Hypothalamus (tissue), 51 donors: ENCODE measurements at regions not wholly inside any gene's neighbourhood (a gene's known extent, or its start where the extent isn't known, plus 50 kb on each side); places are given as distances from the start of the nearest gene placed in this dataset.
"Not testable (repeated sequence)": the region's sequence is repeated elsewhere in the genome, so short reads cannot be mapped to it uniquely, and the experiment has no call there.

Source experiments
- DNase-seq, 51 donors: peaks; one replicate each; lab custom pipeline; 2025; lab: John Stamatoyannopoulos, UW

DNA sequence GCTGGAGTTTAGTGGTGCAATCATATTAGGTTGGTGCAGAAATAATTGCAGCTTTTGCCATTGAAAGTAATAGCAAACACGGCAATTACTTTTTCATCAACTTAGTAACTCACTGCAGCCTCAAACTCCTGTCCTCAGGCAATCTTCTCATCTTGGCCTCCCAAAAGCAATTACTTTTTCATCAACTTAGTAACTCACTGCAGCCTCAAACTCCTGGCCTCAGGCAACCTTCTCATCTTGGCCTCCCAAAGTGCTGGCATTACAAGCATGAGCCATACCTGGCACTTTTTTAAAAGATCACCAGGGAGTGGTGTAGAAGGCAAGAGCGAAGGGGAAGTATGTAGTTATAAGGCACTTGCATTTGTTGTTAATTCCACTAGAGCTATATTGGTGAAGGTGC is 491.1 kb upstream of the ADGRL3 start:
- no peak for DNase-seq

GRCh38 chr4:60718874-60719273 is 481.3 kb upstream of the ADGRL3 start:
- no peak for DNase-seq

- no peak for DNase-seq
These were observed 478.4 kb upstream of the ADGRL3 start for GRCh38 chr4:60721685-60722084.

DNA sequence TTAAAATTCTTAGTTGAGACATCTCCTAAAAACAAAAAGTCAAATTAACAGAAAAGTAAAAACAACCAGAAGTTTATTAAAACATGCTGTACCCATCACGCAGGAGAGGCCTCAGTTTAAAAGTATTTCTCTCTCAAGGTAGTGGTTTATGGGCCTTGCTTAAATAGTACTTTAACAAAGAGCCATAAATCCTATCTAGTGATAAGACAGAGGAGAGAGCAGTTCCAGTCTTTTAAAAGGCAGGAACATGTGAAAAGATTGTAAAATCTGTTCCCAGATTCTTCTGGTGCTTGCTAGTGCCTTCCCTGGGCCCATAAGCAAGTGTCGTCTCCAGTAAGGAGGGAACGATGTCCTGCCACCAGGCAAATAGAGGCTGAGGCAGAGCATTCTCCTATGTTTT is 476.3 kb upstream of the ADGRL3 start:
- no peak for DNase-seq

GRCh38 chr4:60724623-60725022 is 475.5 kb upstream of the ADGRL3 start:
- DNase-seq: no peak

GRCh38 chr4:60726779-60727178 is 473.3 kb upstream of the ADGRL3 start:
- DNase-seq: no peak

DNA sequence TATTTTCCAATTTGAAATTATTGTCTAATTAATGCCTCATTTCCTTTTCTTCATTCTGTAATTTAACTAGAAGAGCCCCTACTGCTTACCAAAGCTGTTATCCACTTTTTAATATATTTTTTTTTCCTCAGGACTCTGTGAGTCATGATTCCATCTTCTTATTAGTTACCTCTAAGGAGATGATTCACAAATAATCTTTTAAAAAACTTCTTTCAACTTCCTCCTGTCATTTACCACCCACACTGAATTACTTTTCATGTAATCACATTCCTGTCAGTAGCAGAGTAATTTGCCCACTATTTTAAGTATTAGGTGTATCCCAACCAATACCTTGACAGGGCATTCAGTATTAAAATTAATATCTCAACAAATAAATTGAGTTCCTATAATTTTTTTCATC is 470.9 kb upstream of the ADGRL3 start:
- DNase-seq: no peak

DNA sequence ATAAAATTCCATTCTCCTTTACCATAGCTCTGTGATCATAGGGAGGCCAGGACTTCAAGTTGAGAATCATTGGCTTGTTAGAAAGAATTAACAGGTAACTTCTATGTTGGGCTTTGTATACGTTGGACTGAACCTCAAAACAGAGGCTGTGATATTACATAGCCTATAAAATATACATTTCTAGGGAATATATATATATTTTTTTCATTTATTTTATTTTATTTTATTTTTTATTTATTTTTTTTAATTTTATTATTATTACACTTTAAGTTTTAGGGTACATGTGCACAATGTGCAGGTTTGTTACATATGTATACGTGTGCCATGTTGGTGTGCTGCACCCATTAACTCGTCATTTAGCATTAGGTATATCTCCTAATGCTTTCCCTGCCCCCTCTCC is 470.4 kb upstream of the ADGRL3 start:
- not testable (repeated sequence) for DNase-seq

- DNase-seq: no peak
These were observed 462.3 kb upstream of the ADGRL3 start for GRCh38 chr4:60737858-60738257.

- DNase-seq: no peak
These were observed 456.5 kb upstream of the ADGRL3 start for GRCh38 chr4:60743654-60744053.

- DNase-seq: no peak
These were observed 455.4 kb upstream of the ADGRL3 start for GRCh38 chr4:60744767-60745166.

- no peak for DNase-seq
These were observed 454.1 kb upstream of the ADGRL3 start for GRCh38 chr4:60745800-60746571.

DNA sequence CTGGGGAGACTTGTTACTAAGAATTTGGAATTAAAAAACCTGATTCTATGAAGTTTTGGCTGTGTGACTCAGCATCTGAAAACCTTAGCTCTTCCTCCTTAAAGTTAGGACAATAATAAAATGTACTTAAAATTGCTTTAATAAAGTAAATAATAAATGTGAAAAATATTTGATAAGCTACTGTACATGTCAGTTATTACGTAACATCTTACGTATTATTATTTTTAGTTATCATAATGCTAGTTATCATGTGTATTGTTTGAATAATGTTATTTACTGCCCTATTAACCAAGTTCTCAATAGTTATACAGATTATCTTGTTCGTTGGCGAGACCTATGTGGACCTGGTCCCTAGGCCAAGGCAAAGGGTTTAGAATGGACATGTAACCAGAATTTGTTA is 449.2 kb upstream of the ADGRL3 start:
- no peak for DNase-seq

DNA sequence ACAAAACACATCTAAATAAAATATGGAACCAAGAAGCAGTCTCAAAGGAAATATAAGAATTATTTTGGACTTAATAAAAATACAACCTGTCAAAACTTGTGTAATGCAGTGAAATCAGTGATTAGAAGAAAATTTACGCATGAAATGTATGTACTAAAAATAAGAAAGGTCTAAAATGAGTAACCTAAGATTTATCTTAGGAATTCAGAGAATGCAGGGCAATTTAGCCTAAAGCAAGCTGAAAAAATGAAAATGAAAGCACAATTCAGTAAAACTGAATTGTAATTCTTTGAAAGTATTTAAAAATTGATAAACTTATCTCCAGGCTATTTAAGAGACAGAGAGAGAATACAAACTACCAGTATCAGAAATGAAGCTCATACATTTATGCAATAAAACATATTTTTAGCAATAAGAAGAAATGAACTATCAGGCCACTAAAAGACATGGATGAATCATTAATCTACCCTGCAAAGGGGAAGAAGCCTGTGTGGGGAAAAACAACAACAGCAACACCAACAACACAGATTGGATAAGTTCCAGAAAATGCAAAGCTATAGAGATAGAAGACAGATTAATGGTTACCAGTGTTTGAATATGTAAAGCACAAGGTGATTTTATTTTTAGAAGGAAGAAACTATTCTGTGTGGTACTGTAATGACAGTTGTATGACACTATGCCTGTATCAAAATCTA is 442.0 kb upstream of the ADGRL3 start:
- no peak for DNase-seq

GRCh38 chr4:60759518-60760245 is 440.4 kb upstream of the ADGRL3 start:
- DNase-seq: no peak

GRCh38 chr4:60780874-60781273 is 419.3 kb upstream of the ADGRL3 start:
- no peak for DNase-seq

- no peak for DNase-seq
These were observed 409.5 kb upstream of the ADGRL3 start for GRCh38 chr4:60790608-60791007.

- DNase-seq: no peak
These were observed 405.8 kb upstream of the ADGRL3 start for GRCh38 chr4:60794372-60794771.

DNA sequence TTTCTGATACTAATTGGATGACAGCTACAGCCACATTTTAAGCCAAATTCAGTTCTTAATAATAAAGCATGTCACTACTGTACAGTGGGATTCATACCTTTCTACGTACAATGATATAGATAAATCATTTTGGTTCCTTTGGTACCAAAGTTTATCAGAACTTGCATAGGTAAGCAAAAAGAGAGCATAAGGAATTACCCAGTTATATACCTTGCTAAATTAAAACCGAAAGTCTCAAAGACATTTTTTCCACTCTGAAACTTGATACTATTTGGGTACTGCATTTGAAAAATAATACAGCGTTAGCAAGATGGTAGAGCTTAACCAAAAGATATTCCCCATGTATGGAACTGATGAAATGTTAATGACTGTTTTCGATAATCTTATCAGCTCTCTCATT is 400.9 kb upstream of the ADGRL3 start:
- no peak for DNase-seq

DNA sequence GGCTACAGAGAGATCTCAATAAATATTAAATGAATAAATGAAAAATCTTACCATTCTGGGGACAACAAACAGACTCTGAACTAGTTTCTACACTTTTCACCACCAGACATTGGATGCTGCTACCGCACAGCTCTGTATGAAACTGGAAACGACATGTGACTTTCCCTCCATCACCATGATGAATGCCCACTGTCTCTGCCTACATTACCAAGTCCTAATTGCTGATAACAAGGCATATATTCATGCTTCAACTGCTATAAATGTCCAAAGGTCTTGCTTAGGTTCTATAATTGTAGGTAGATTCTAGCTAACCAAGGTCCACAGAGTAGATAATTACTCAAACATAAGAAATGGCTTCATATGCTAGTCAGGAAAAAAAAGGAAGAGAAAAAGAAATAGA is 399.4 kb upstream of the ADGRL3 start:
- no peak for DNase-seq

- DNase-seq: peak in 6 of 51 donors; percentile 0 to 3 (median 2)
These were observed 394.4 kb upstream of the ADGRL3 start for GRCh38 chr4:60805500-60806313.
